HG02678 (cell line): ENCODE measurements at regions not wholly inside any gene's neighbourhood (a gene's known extent, or its start where the extent isn't known, plus 50 kb on each side); places are given as distances from the start of the nearest gene placed in this dataset.

Experiments
- ATAC-seq: cut with Tn5 transposase; IDR thresholded peaks from one replicate; pipeline ENCODE4 v1.9.1; 2021; ENCODE audit warnings: mild to moderate bottlenecking, moderate library complexity; ENCODE audit not compliant: unreplicated experiment

GRCh38 chr2:150417278-150417677 lies 70.2 kb downstream of the RND3 start:
- no peak for ATAC-seq

GRCh38 chr2:150415022-150415421 lies 72.4 kb downstream of the RND3 start:
- ATAC-seq = no peak

- no peak for ATAC-seq
These were observed 73.6 kb downstream of the RND3 start for GRCh38 chr2:150413910-150414309.

GRCh38 chr2:150413366-150413765 lies 74.1 kb downstream of the RND3 start:
- ATAC-seq = no peak

GRCh38 chr2:150410809-150411208 lies 76.7 kb downstream of the RND3 start:
- no peak for ATAC-seq

GRCh38 chr2:150409196-150409595 lies 78.3 kb downstream of the RND3 start:
- no peak for ATAC-seq

- ATAC-seq = peak; percentile 18
These were observed 83.3 kb downstream of the RND3 start for GRCh38 chr2:150404147-150404546.

- peak; percentile 79 for ATAC-seq
These were observed 84.0 kb downstream of the RND3 start for GRCh38 chr2:150403457-150403856.

GRCh38 chr2:150402953-150403352 lies 84.5 kb downstream of the RND3 start:
- ATAC-seq = no peak

- ATAC-seq = no peak
These were observed 86.6 kb downstream of the RND3 start for GRCh38 chr2:150400849-150401248.

GRCh38 chr2:150392614-150393013 lies 94.9 kb downstream of the RND3 start:
- no peak for ATAC-seq

- no peak for ATAC-seq
These were observed 95.7 kb downstream of the RND3 start for GRCh38 chr2:150391779-150392178.

GRCh38 chr2:150389447-150389846 lies 98.0 kb downstream of the RND3 start:
- ATAC-seq = no peak

GRCh38 chr2:150388289-150388625 lies 99.2 kb downstream of the RND3 start:
- no peak for ATAC-seq

- no peak for ATAC-seq
These were observed 99.7 kb downstream of the RND3 start for GRCh38 chr2:150387586-150388288.

- ATAC-seq = no peak
These were observed 102.3 kb downstream of the RND3 start for GRCh38 chr2:150385211-150385610.

- no peak for ATAC-seq
These were observed 103.9 kb downstream of the RND3 start for GRCh38 chr2:150383587-150383986.

- ATAC-seq = no peak
These were observed 108.3 kb downstream of the RND3 start for GRCh38 chr2:150379166-150379565.

- no peak for ATAC-seq
These were observed 108.8 kb downstream of the RND3 start for GRCh38 chr2:150378686-150379085.

- ATAC-seq = no peak
These were observed 110.7 kb downstream of the RND3 start for GRCh38 chr2:150376553-150377335.

- no peak for ATAC-seq
These were observed 112.1 kb downstream of the RND3 start for GRCh38 chr2:150375333-150375732.

- ATAC-seq = no peak
These were observed 113.0 kb downstream of the RND3 start for GRCh38 chr2:150374492-150374891.

- ATAC-seq = no peak
These were observed 114.1 kb downstream of the RND3 start for GRCh38 chr2:150373374-150373773.
